HepG2 (cell line): ENCODE measurements at regions not wholly inside any gene's neighbourhood (a gene's known extent, or its start where the extent isn't known, plus 50 kb on each side); places are given as distances from the start of the nearest gene placed in this dataset.
A peak's percentile ranks its signal among the peaks of the same experiment; 100 is the strongest.

Experiments
- ATAC-seq: fragments of 200-7000 bp; cut with Tn5 transposase; 3 replicates; pipeline ENCODE4 v1.9.1; 2020; ENCODE audit warnings: mild to moderate bottlenecking, moderate library complexity
- BruUV-seq: library from RNA; stranded (reverse); fragments of 400-500 nt; replicated peaks from 2 replicates; lab custom pipeline; 2021; lab: Mats Ljungman, UMichigan
- CTCF ChIA-PET: fragments of 300-600 bp; formaldehyde crosslinking; extraction: SDS; loops from one replicate; lab custom pipeline; 2021; ENCODE audit warnings: low total read pairs, inconsistent platforms, low intra/inter-chr PET ratio; lab: Yijun Ruan, JAX
- POLR2A ChIA-PET: fragments of 350-600 bp; sonication (Branson Sonifier 250); formaldehyde crosslinking; loops from one replicate; lab custom pipeline; 2020; ENCODE audit warnings: antibody characterized with exemption, inconsistent platforms; lab: Yijun Ruan, JAX
- DNase-seq: peaks from one replicate; pipeline ENCODE4 v3.0.0-alpha.2; 2015; ENCODE audit warnings: low spot score
- FAIRE-seq: peaks from 3 replicates; lab custom pipeline; 2011; peaks lifted over from hg19 to GRCh38; lab: Jason Lieb, UNC
- H2AFZ ChIP-seq: one replicate; pipeline ENCODE4 v1.6.1; 2011; ENCODE audit warnings: low read length, inconsistent platforms
- H3K27ac ChIP-seq: fragments of 300-600 bp; 3 replicates; pipeline ENCODE4 v1.8.0; 2011; ENCODE audit warnings: mixed run types, mild to moderate bottlenecking, mixed read lengths, low read length, inconsistent platforms; ENCODE audit not compliant: insufficient read depth; ENCODE audit errors: extremely low read length
- H3K27me3 ChIP-seq, 2 experiments: fragments of 200-600 bp in 1 of 2; 2 replicates in 1 of 2; 3 replicates in 1 of 2; pipeline versions ENCODE4 v1.6.0 to v1.8.0; 2011; ENCODE audit warnings: low read length in 2 of 2, mild to moderate bottlenecking in 2 of 2, moderate library complexity in 2 of 2, inconsistent platforms in 1 of 2; ENCODE audit not compliant: insufficient read depth in 2 of 2, control insufficient read depth in 1 of 2
- H3K36me3 ChIP-seq, 2 experiments: fragments of 200-600 bp in 1 of 2; replicated peaks in 1 of 2; 2 replicates in 1 of 2; 3 replicates in 1 of 2; pipeline versions ENCODE4 v1.5.1 to v1.8.0; 2011; ENCODE audit warnings: low read length in 2 of 2, inconsistent platforms in 1 of 2; ENCODE audit not compliant: insufficient read depth in 2 of 2, control insufficient read depth in 1 of 2
- H3K4me1 ChIP-seq: 2 replicates; pipeline ENCODE4 v1.5.1; 2012; ENCODE audit warnings: low read length, inconsistent platforms; ENCODE audit not compliant: insufficient read depth
- H3K4me2 ChIP-seq: 2 replicates; pipeline ENCODE4 v1.6.0; 2011; ENCODE audit warnings: low read depth, low read length, inconsistent platforms
- H3K4me3 ChIP-seq, 3 experiments: fragments of 200-600 bp in 1 of 3; sonication (generic), shearing (Covaris generic) in 1 of 3; replicated peaks in 1 of 3; 2 replicates each; pipeline ENCODE4 v1.5.1; 2011 to 2016; ENCODE audit warnings: low read length in 3 of 3, inconsistent platforms in 2 of 3, low read depth in 2 of 3, mild to moderate bottlenecking in 2 of 3, control low read depth in 1 of 3, mixed read lengths in 1 of 3; ENCODE audit not compliant: insufficient read depth in 1 of 3
- H3K79me2 ChIP-seq: one replicate; pipeline ENCODE4 v1.6.1; 2011; ENCODE audit warnings: low read length, inconsistent platforms; ENCODE audit not compliant: insufficient read depth
- H3K9ac ChIP-seq: 2 replicates; pipeline ENCODE4 v1.6.0; 2011; ENCODE audit warnings: mild to moderate bottlenecking, low read depth, low read length, inconsistent platforms; ENCODE audit not compliant: insufficient read depth
- H3K9me3 ChIP-seq: 2 replicates; pipeline ENCODE4 v1.5.1; 2012; ENCODE audit warnings: mild to moderate bottlenecking, low read length
- H4K20me1 ChIP-seq: 2 replicates; pipeline ENCODE4 v1.6.0; 2011; ENCODE audit warnings: inconsistent platforms, mild to moderate bottlenecking, low read length, moderate library complexity; ENCODE audit not compliant: insufficient read depth
- STAG1 ChIP-seq: sonication (generic); formaldehyde crosslinking; IDR thresholded peaks from 2 replicates; pipeline ENCODE4 v1.4.0; 2020; ENCODE audit warnings: missing genetic modification reagents
- ZBTB20 ChIP-seq: sonication (generic); formaldehyde crosslinking; IDR thresholded peaks from 2 replicates; pipeline ENCODE4 v1.8.1; 2023; ENCODE audit warnings: missing genetic modification reagents, low read depth, mild to moderate bottlenecking, borderline replicate concordance
- ZNF235 ChIP-seq: sonication (generic); formaldehyde crosslinking; IDR thresholded peaks from 2 replicates; pipeline ENCODE4 v1.8.1; 2023; ENCODE audit warnings: mild to moderate bottlenecking, missing genetic modification reagents, borderline replicate concordance
- ZNF317 ChIP-seq: sonication (generic); formaldehyde crosslinking; IDR thresholded peaks from 2 replicates; pipeline ENCODE4 v1.5.0; 2020; ENCODE audit warnings: mild to moderate bottlenecking, missing genetic modification reagents
- ZNF407 ChIP-seq: sonication (generic); formaldehyde crosslinking; IDR thresholded peaks from one replicate; pipeline ENCODE4 v1.5.1; 2020; ENCODE audit warnings: mild to moderate bottlenecking, missing genetic modification reagents; ENCODE audit errors: not compliant biosample characterization
- ZNF530 ChIP-seq: sonication (generic); formaldehyde crosslinking; IDR thresholded peaks from 2 replicates; pipeline ENCODE4 v1.5.0; 2020; ENCODE audit warnings: low read depth, mild to moderate bottlenecking, missing genetic modification reagents
- WGBS: methylation state at CpG from one replicate; pipeline ENCODE4 v1.1.6; 2017; ENCODE audit warnings: low lambda C conversion rate; 5-methylcytosine and 5-hydroxymethylcytosine counted together
- in situ Hi-C: cut with HindIII; loops from 2 replicates; pipeline ENCODE4 v1.10.0; 2017; ENCODE audit warnings: low pct_unique_long_range_greater_than_20kb; ENCODE audit not compliant: extremely low pct_ligation_motif_present
- intact Hi-C: fragments of 100-400 bp; cut with micrococcal nuclease; formaldehyde crosslinking; loops from one replicate; pipeline ENCODE4 v1.10.0; 2022; ENCODE audit not compliant: unreplicated experiment
- TF ChIP-seq, protein P1 (sequence below), 2 experiments: sonication (generic) in 1 of 2; formaldehyde crosslinking in 1 of 2; IDR thresholded peaks; 2 replicates each; pipeline versions ENCODE4 v1.5.1 to v1.6.1; 2011 to 2020; ENCODE audit warnings: borderline replicate concordance in 1 of 2, low read depth in 1 of 2, low read length in 1 of 2, mild to moderate bottlenecking in 1 of 2, missing genetic modification reagents in 1 of 2, moderate library complexity in 1 of 2
- TF ChIP-seq, protein P2 (sequence below): sonication (generic); formaldehyde crosslinking; IDR thresholded peaks from 2 replicates; pipeline ENCODE4 v1.4.0; 2020; ENCODE audit warnings: missing genetic modification reagents, mild to moderate bottlenecking, borderline replicate concordance

- Histone ChIP-seq H3K9me3 (peaks cover 5% of the 10 kb centered on the region), H3K4me3 (no peak overlapping the region), H3K27me3 (no peaks in the 10 kb centered on the region), H4K20me1 (no peaks in the 10 kb centered on the region), H3K36me3 (no peaks in the 10 kb centered on the region), H3K79me2 (no peaks in the 10 kb centered on the region), H3K4me2 (no peak overlapping the region), H3K4me1 (peaks cover 37% of the 10 kb centered on the region), H3K27ac (no peak overlapping the region), H2AFZ (no peak overlapping the region), H3K9ac (no peak overlapping the region)
- BruUV-seq, result no TSS peak
- FAIRE-seq (no peak), ATAC-seq (peak; percentile 46; the same call in 2 of the 3 replicates), DNase-seq (no peak)
- intact Hi-C loops, result no loop called here
- POLR2A ChIA-PET, result no interaction called here
- in situ Hi-C loops, result no loop called here
- WGBS, result 92% methylated on average over 9 of the region's 9 CpGs
- CTCF ChIA-PET, result no interaction called here
- no peak for TF ChIP-seq ZNF407 (CRISPR knock-in tag)
- TF ChIP-seq, protein P1, sequence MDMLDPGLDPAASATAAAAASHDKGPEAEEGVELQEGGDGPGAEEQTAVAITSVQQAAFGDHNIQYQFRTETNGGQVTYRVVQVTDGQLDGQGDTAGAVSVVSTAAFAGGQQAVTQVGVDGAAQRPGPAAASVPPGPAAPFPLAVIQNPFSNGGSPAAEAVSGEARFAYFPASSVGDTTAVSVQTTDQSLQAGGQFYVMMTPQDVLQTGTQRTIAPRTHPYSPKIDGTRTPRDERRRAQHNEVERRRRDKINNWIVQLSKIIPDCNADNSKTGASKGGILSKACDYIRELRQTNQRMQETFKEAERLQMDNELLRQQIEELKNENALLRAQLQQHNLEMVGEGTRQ (IDR thresholded peaks at IDR 0.05; ENCODE audit: low read depth, low read length), result peak; percentile 27; the same call in 1 of the 2 replicates
- TF ChIP-seq, protein P1 (CRISPR knock-in tag; IDR thresholded peaks at IDR 0.05; ENCODE audit: borderline replicate concordance), result no peak; the same call in 1 of the 2 replicates
- TF ChIP-seq, protein P2, sequence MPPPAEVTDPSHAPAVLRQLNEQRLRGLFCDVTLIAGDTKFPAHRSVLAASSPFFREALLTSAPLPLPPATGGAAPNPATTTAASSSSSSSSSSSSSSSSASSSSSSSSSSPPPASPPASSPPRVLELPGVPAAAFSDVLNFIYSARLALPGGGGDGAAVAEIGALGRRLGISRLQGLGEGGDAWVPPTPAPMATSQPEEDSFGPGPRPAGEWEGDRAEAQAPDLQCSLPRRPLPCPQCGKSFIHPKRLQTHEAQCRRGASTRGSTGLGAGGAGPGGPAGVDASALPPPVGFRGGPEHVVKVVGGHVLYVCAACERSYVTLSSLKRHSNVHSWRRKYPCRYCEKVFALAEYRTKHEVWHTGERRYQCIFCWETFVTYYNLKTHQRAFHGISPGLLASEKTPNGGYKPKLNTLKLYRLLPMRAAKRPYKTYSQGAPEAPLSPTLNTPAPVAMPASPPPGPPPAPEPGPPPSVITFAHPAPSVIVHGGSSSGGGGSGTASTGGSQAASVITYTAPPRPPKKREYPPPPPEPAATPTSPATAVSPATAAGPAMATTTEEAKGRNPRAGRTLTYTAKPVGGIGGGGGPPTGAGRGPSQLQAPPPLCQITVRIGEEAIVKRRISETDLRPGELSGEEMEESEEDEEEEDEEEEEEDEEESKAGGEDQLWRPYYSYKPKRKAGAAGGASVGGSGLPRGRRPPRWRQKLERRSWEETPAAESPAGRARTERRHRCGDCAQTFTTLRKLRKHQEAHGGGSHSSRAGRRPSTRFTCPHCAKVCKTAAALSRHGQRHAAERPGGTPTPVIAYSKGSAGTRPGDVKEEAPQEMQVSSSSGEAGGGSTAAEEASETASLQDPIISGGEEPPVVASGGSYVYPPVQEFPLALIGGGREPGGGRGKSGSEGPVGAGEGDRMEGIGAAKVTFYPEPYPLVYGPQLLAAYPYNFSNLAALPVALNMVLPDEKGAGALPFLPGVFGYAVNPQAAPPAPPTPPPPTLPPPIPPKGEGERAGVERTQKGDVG, result 0 out of 2 replicates have a peak, but pooled peaks have one; percentile 22
- 0 out of 2 replicates have a peak, but pooled peaks have one; percentile 11 for TF ChIP-seq STAG1
- no peak for TF ChIP-seq ZNF317 (CRISPR knock-in tag)
- no peak for TF ChIP-seq ZNF235 (CRISPR knock-in tag)
- TF ChIP-seq ZNF530 (CRISPR knock-in tag), result no peak
- no peak for TF ChIP-seq ZBTB20 (CRISPR knock-in tag)
Observed at GRCh38 chr2:234730066-234730640, 221.7 kb upstream of the SH3BP4 start.
